ENCODE measurements at regions not wholly inside any gene's neighbourhood (a gene's known extent, or its start where the extent isn't known, plus 50 kb on each side); places are given as distances from the start of the nearest gene placed in this dataset.
"Not testable (repeated sequence)": the region's sequence is repeated elsewhere in the genome, so short reads cannot be mapped to it uniquely, and the experiment has no call there.

DNA sequence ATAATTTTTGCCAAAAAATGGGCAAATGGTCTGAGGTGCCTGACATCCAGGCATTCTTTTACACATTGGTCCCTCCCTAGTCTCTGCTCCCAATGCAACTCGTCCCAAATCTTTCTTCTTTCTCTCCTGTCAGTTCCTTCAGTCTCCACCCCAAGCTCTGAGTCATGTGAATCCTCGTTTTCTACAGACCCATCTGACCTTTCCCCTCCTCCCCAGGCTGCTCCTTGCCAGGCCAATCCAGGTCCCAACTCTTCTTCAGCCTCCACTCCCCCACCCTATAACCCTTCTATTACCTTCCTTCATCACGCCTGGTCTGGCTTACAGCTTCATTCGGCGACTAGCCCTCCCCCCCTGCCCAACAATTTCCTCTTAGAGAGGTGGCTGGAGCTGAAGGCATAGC, 55.3 kb downstream of the BBS10 start:
- DNase-seq (ENCODE audit: low spot score) = not testable (repeated sequence)

DNA sequence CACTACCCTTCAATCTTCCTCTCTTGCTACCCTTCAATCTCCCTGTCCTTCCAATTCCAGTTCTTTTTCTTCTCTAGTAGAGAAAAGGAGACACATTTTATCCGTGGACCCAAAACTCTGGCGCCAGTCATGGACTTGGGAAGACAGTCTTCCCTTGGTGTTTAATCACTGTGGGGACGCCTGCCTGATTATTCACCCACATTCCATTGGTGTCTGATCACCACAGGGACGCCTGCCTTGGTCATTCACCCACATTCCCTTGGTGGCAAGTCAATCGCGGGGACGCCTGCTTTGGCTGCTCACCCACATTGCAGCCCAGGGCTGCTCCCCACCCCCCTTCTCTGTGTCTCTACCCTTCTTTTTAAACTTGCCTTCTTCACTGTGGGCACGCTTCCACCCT, 55.9 kb downstream of the BBS10 start:
- not testable (repeated sequence) for DNase-seq (ENCODE audit: low spot score)

DNA sequence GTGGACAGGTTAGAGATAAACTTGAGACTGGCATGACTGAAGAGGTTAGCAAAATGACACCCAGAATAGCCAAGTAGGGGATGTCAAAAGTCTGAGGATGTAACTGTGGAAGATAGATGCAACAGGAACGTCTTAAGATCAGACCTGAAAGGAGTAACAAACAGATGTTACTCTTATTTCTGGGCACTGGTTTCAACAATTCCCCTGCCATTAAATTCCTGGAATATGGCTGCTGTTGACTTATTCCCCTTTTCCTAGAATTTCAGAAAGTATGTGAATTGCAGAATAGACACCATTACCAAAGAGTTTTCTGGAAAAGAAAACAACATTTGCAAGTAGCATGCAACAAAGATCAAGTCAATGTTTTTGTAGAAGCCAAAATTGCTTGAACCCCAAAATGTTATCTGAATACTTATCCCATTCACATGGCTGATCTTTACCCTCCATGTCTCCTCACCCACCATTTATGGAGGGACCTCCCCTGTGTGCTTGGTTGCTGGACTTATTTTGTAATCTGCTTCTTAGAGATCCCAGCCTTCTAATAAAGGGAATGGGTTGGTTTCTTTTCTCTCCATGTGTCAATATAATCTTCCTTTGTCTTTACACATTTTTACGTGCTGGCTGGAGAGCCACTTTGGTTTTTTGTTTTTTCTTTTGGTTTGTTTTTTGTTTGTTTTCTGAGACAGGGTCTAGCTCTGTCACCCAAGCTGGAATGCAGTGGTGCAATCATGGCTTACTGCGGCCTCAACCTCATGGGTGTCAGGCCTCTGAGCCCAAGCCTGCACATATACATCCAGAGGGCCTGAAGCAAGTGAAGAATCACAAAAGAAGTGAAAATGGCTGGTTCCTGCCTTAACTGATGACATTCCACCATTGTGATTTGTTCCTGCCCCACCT, 57.0 kb downstream of the BBS10 start:
- no peak for DNase-seq (ENCODE audit: low spot score)

DNA sequence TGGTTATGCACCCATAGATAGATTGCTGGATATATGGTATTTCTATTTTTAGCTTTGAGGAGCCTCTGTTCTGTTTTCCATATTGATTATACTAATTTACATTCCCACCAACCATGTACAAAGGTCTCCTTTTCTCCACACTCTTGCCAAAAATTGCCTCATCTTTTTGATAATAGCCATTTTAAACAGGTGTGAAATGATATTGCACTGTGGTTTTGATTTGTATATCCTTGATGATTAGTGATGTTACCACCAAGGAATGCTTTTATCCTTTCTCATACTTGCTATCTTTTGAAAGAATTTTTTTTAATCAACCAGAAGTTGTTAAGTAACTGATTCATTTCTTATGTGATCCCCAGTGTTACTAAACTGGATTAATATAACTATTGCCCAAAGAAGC, 60.0 kb downstream of the BBS10 start:
- DNase-seq (ENCODE audit: low spot score) = no peak

DNA sequence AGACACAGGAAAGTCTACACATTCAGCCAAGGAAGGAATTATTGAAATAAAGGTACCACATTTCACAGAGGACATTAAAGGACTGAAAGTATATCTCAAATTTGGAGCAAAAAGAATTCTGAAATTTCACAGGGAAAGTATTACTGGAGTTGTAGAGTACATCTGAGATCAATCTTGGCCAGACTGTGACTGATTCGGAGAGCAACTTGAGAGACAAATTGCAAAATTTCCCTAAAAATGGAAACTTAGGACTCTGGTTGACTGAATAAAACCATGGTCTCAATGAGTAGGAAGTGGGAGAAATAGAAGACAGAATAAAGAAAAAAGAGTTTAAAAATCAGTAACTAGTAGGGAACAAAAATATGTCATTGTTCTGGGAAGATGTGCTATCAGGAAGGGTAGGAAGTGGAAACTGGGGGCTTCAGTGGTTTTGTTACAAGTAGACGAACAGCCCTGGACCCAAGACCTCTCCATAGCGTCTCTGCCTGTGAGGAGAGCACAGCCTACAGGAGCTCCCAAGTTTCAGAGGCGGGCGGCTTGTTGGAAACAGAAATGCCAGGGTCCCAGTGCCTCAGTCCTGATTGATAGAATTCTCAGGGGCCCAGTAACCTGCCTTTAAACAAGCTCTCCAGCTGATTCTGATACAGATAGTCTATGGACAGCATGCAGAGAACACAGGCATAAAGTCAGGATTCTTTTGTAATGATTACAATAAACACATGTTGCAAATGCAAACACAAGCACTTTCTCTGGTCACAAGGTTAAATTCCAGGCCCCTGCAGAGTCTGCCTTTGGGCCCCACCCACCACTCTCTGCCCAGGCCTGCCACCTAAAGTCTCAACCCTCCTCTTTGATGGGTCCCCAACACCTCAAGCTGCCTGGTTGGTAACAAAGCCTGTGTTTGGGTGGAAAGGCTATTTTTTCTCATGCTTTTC, 63.1 kb downstream of the BBS10 start:
- no peak for DNase-seq (ENCODE audit: low spot score)

DNA sequence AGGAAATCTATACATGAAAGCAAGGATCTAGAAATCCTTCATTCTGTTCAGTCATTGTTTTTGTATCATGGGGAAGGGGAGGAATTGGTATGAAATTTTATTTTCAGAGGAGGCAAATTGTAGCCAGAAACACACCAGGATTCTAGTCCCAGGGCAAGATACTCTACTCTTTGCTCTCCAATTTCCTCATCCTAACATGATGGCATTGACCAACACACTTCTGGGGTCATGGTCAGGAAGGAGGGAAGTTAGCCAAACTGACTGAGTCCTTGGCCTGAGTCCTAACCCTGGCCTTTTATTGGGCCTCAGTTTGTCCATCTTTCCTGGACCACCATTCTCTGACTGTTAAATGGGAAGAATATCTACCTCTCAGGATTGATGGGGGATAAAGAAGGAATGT, 65.5 kb downstream of the BBS10 start:
- no peak for DNase-seq (ENCODE audit: low spot score)

GRCh38 chr12:76277480-76277879, 70.7 kb downstream of the BBS10 start:
- no peak for DNase-seq (ENCODE audit: low spot score)

- DNase-seq (ENCODE audit: low spot score) = no peak
Observed at GRCh38 chr12:76276499-76277151, 71.6 kb downstream of the BBS10 start.

DNA sequence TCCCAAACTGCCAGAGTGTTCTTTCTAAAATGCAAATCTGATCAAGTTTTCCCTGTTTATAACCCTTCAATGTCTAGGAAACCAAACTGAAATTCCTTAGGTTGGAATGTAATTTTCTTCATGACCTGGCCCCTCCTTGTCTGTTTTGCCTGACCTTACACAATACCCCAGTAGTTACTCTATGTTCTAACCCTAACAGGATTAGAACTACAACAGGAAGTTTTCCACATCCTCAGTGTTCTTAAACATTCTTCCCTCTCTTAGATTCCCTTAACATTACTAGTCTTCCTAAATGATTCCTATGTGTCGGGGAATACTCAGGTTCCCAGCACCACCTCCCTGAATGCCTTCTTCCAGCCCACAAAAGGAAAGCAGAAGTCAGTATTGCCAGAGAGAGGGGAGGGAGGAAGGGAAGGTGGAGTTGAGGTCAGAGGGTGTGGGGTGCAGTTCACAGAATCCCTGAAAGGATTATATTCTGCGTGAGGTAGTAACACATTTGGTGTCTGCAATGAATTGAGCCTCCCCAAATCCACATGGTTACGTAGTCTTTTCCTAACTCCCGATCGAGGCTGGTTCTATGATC, 72.6 kb downstream of the BBS10 start:
- no peak for DNase-seq (ENCODE audit: low spot score)

DNA sequence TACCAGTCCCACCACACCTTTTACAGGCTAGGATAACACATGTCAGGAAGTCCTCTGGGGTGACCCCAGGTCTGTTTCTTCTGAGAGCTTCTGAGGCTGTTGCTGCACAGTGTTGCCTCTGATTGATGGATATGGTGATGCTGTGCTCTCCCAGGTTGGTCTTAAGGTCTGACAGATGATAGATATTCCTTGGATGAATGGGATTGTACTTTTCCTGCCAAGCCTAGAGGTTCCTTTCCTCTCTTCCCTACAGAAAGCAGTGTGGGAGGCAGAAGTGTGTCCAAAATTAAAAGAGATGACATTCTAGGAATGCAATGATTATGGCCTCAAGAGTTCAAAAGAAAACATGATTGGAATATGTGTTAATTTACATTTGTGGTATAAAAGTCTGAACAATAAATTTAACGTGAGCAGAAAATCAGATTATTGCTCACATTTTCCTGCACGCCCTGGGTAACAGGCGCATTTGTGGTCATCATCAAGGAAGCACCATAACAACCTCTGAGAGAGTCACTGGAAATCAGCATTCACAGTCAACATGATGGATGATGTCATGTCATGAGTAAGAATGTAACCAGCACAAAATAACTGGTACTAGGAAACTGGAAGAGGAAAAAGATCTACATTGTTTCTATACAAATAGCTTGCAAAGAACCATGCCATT, 73.7 kb downstream of the BBS10 start:
- DNase-seq (ENCODE audit: low spot score) = no peak

DNA sequence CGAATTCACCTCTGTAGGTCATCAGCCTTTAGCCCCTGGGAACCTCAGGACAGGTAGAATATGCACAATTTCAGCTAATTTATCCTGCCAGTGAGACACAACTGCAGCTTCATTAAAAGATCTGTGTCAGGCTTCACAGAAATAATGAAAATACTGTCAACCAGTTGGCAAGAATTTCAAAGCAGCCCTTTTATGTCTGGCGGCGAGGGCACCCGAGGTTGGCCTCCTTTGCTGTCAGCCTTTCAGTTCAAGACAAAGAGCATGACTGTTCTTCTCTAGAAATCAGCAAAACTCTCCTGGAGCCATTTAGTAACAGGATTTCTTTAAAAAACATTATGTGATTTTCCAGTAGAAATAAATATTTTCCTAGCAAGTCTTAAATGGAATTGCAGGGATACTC, 75.9 kb downstream of the BBS10 start:
- no peak for DNase-seq (ENCODE audit: low spot score)

DNA sequence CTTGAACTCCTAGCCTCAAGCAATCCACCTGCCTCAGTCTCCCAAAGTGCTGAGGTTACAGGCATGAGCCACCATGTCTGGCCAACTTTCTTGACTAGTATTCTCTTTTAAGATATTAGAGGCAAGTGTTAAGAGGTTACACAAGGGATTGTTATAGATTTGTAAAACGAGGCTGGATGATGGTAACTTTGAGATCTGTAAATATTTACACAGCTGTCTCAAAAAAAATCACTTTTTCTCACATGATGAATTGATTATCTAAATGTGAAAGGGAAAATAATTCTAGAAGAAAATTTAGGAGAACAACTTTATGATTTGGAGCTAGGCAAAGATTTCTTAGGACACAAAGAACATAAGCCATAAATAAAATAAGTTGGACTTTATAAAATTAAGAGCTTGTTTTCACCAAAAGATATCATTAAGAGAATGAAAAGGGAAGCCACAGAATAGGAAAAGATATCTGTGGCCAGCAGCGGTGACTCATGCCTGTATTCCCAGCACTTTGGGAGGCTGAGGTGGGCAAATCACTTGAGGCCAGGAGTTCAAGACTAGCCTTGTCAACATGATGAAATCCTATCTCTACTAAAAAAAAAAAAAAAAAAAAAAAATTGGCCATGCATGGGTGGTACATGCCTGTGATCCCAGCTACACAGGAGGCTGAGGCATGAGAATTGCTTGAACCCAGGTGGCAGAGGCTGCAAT, 77.4 kb downstream of the BBS10 start:
- no peak for DNase-seq (ENCODE audit: low spot score)

- DNase-seq (ENCODE audit: low spot score) = no peak
Observed at GRCh38 chr12:76268267-76268666, 79.9 kb downstream of the BBS10 start.

DNA sequence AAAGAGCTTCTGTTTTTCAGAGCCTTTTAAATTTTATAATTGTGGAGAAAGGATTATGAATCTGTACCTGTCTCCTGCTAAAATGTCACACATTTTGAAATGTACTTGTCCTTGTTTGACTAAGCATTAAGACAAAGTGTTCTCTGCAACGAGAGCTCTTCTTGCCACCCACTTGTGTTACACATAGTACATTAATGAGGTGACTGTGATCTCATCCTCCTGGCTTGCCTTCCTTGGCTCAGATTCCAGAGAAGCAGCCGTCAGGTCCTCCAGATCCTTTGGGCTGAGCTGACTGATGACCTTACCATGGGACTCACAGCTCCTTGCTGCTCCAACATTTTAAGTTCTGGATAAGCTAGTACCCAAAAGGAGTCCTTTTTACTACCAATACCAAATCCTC, 81.4 kb downstream of the BBS10 start:
- no peak for DNase-seq (ENCODE audit: low spot score)

DNA sequence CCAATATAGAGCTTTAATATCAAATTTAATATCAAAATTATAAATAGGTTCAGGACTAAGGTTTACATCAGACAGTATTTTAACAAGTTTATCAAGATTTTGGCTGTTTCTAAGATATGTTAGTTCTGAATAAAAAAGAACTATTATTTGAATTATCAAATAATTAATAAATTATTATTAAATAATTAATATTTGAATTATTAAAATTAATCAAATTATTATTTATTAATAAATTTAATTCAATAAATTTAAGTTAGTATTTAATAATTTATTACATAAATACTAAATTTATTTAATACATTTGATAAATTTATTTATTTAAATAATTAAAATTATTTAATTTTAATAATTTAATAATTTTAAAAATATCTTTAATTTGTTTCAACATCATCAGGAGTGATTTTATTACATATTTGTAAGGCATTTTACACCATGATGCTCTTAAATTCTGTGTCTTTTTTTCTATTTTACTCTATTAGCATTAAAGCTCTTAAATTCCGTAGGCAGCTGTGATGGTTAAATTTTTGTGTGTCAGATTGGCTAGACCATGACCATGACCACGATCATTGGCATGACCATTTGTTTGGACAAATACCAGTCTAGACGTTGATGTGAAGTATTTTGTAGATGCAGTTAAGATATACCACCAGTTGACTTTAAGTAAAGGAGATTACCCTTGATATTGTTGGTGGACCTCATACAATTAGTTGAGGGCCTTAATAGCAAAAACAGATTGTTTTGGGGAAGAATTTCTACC, 82.6 kb downstream of the BBS10 start:
- DNase-seq (ENCODE audit: low spot score) = no peak

DNA sequence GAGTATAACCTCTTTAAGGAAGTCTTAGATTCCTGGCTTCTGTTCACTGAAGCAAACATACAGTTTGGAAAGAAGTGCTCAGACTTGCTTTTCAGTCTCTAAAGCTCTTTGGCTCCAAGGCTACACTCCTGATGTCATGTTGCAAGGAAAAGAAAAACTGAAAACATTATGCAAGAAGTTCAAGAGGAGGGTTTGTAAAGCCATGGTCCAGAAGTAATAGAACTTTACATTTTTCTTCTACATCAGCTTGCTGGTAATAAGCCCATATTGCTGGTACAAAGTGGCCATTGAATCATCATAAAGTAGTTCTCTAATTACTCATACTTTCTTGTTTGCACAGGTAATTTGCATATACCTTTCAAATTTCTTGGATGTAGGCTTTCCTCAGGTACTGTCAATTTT, 83.6 kb downstream of the BBS10 start:
- DNase-seq (ENCODE audit: low spot score) = no peak

DNA sequence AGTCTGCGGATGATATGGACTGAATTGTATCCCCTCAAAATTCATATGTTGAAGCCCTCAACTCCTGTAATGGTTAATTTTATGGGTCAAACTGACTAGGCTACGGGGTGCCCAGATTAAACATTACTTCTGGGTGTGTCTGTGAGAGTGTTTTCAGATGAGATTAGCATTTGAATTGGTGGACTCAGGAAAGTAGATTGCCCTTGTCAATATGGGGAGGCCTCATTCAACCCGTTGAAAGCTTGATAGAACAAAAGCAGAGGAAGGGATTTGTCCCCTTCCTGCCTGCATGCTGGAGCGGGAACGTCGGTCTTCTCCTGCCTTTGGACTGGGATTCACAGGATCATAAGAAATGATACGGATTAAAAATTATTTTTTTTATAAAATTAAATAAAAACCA, 84.5 kb downstream of the BBS10 start:
- no peak for DNase-seq (ENCODE audit: low spot score)

DNA sequence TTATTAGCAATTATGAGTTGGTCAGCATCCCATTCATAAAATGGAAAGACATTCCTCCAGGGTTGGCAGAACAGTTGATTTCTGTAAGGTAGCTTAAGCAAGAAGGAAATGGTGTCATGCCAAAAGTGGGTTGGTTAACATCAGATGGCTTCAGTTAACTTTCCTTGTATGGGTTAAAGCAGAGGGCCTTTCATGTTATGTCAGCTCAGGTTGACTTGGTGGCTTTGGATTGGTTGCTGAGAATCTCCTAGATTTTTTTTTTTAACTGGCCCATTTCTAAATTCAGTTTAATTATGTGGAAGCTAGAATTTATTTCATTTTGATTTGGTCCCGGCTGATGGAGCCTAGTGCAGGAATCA, 87.8 kb downstream of the BBS10 start:
- no peak for DNase-seq (ENCODE audit: low spot score)

DNA sequence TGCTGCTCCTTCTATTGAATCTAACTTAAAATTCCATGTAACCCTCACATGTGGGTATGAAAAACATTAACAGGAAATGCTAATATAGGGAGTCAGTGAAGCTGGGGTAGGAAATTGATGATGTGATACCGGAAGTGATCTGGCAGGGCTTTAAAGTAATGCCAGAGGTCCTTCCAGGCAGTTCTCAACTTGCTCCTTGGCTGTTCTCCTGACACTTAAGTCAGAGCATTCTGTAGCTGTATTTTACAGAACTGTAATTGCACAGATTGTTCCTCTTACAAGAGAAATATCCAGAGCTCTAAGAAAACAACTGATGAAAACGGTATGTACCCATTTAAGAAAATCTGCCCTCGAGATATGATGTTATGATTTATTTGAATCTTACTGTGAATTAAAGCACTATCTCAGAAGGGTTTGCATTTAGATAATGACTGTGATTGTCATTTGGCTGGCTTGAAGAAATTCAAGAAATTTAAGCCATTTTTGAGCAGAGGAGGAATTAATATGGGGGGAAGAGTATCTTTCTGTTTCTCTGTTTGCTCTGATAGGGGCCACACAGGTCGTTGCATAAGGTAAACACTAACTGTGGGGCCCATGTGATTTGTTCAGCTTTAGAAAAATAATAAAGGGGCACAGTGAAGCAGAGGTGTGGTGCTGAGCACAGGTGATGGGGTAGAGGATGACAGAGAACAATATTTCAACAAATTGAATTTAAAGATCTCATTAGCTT, 88.4 kb downstream of the BBS10 start:
- DNase-seq (ENCODE audit: low spot score) = no peak

DNA sequence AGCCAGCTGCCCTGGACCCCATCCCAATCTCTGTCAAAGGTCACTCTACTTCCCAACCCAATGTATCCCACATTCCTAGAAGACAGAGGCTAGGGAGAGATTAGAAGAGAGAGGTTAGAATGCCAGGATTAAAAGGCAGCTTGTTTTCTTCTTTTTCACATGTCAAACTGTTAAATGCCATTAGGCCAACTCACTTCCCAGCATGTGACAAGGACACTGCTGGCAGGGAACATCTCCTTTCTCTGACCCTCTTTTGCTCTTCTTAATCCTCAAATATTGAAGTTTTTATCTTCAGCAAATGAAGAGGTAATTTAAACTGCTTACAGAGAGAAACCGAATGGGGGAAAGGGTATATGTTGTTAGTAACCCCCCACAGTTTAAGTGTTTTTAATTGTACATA, 89.1 kb downstream of the BBS10 start:
- no peak for DNase-seq (ENCODE audit: low spot score)
